PFSK-1 (cell line): ENCODE measurements at regions not wholly inside any gene's neighbourhood (a gene's known extent, or its start where the extent isn't known, plus 50 kb on each side); places are given as distances from the start of the nearest gene placed in this dataset.

Experiments used
- POLR2AphosphoS5 ChIP-seq: IDR thresholded peaks from 2 replicates; pipeline ENCODE4 v1.6.1; 2012; ENCODE audit warnings: low read depth, mild to moderate bottlenecking, control low read depth, low read length, moderate library complexity
- REST ChIP-seq, 2 experiments: IDR thresholded peaks; 2 replicates each; pipeline versions ENCODE4 v1.6.1 to v1.8.0; 2011 to 2012; ENCODE audit warnings: low read depth in 2 of 2, low read length in 2 of 2, control low read depth in 1 of 2, inconsistent platforms in 1 of 2, mild to moderate bottlenecking in 1 of 2, moderate library complexity in 1 of 2; ENCODE audit not compliant: insufficient read depth in 1 of 2

DNA sequence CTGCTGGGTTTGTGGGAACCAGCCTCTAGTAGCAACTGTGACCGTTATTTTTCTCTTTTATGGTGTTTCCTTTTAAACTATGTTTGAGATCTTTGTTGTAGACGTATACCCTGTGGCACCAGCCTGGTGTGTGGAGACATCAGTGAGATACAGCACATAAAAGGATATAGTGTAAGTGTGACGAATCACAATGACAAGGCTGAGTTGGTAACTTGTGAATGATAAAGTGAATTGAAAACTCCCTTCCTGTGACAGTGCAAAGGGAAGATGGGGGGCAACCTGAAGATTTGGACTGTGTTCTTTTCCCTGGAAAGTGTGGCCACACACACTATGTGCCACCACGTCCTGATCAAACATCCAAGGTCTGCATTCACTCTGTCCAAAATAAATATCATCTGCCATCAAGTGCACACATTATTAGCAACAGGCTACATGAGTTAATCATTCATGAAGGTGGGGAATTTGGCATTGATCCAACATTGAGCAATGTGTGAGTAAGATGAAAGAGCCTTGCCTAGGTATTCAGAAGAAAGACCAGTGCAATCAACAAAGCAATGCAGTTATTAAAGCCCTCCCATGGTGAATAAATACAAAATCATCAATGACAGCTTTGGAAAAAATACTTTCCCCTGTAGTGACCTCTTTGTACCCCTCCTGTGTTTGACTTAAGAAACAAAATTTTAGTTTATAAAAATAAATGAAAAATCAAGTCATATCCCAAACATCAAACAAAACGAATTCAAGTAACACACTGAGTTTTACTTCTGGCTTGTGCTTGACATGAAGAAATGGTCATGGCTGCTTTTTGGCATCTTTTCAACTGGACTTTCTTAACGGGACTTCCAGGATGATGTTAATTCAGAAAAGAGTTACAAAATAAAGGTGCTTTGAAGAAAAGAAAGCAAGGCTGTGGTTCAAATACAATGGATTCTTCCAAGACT is 1280.5 kb upstream of the ZEB2 start:
- TF ChIP-seq REST (IDR thresholded peaks at IDR 0.05; ENCODE audit: insufficient read depth in 1 of 2, low read depth in 2 of 2, low read length in 2 of 2) (no peak), POLR2AphosphoS5 (no peak)
